ENCODE measurements at regions not wholly inside any gene's neighbourhood (a gene's known extent, or its start where the extent isn't known, plus 50 kb on each side); places are given as distances from the start of the nearest gene placed in this dataset.

DNA sequence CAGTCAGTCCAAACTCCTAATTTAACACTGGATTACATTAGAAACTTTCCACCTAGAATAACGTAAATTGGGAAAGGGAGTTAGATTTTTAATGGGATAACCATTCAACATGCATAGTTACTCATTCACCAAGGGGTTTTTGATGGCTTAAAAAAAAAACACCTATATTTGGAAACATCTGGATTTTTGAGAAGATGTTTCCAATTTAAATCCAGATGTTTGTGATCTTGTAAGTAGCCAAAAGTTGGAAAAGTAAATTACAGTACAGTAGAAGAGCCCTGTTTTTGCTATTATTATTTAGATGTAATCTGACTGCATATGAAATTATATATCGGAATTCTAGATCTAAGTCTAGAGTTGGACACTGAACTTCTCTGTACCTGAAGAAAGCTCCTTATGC lies 478.2 kb downstream of the CD83 start:
- TF ChIP-seq, protein P1, sequence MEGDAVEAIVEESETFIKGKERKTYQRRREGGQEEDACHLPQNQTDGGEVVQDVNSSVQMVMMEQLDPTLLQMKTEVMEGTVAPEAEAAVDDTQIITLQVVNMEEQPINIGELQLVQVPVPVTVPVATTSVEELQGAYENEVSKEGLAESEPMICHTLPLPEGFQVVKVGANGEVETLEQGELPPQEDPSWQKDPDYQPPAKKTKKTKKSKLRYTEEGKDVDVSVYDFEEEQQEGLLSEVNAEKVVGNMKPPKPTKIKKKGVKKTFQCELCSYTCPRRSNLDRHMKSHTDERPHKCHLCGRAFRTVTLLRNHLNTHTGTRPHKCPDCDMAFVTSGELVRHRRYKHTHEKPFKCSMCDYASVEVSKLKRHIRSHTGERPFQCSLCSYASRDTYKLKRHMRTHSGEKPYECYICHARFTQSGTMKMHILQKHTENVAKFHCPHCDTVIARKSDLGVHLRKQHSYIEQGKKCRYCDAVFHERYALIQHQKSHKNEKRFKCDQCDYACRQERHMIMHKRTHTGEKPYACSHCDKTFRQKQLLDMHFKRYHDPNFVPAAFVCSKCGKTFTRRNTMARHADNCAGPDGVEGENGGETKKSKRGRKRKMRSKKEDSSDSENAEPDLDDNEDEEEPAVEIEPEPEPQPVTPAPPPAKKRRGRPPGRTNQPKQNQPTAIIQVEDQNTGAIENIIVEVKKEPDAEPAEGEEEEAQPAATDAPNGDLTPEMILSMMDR (conservative IDR thresholded peaks at IDR 0.05) = no peak
- no peak for TF ChIP-seq EZH2 (IDR thresholded peaks at IDR 0.05; ENCODE audit: low read depth)
